HUES6 (cell line): ENCODE measurements at regions not wholly inside any gene's neighbourhood (a gene's known extent, or its start where the extent isn't known, plus 50 kb on each side); places are given as distances from the start of the nearest gene placed in this dataset.

Experiments used
- H3K27ac ChIP-seq: 2 replicates; pipeline ENCODE4 v1.7.0; 2013; ENCODE audit warnings: low read depth, mild to moderate bottlenecking, low read length, inconsistent platforms
- H3K27me3 ChIP-seq: 2 replicates; pipeline ENCODE4 v1.6.1; 2013; ENCODE audit warnings: low read length; ENCODE audit not compliant: control insufficient read depth, insufficient read depth
- H3K36me3 ChIP-seq: 2 replicates; pipeline ENCODE4 v1.6.1; 2013; ENCODE audit warnings: low read length; ENCODE audit not compliant: control insufficient read depth, insufficient read depth
- H3K4me1 ChIP-seq: 2 replicates; pipeline ENCODE4 v1.6.1; 2013; ENCODE audit warnings: low read length; ENCODE audit not compliant: control insufficient read depth, insufficient read depth
- H3K4me3 ChIP-seq: 2 replicates; pipeline ENCODE4 v1.5.1; 2013; ENCODE audit warnings: low read depth, low read length
- H3K9ac ChIP-seq: one replicate; pipeline ENCODE4 v1.6.1; 2013; ENCODE audit warnings: mild to moderate bottlenecking, low read length
- H3K9me3 ChIP-seq: 2 replicates; pipeline ENCODE4 v1.6.1; 2013; ENCODE audit warnings: low read depth, low read length; ENCODE audit not compliant: control insufficient read depth, insufficient read depth

DNA sequence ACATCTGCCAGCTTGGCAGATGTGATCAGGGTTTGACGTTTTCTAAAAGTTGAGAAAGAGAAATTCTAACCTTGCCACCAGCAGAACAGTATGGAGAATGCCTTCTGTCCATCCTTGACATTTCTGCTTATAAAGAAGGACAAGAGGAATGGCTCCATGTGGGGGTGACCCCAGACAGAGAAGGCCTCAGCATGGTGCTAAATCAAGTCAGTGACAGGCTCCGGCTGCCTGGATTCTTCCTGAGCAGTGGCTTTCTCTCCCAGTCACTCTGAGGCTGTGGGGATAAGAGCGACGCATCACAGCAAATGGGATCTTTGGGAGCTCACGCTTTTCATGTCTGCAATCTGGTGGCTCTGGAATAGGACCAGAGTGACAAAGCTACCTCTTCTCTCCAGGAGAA lies 640.2 kb upstream of the CAMK1G start:
- Histone ChIP-seq H3K27ac (no peak overlapping the region), H3K9ac (no peak overlapping the region)

DNA sequence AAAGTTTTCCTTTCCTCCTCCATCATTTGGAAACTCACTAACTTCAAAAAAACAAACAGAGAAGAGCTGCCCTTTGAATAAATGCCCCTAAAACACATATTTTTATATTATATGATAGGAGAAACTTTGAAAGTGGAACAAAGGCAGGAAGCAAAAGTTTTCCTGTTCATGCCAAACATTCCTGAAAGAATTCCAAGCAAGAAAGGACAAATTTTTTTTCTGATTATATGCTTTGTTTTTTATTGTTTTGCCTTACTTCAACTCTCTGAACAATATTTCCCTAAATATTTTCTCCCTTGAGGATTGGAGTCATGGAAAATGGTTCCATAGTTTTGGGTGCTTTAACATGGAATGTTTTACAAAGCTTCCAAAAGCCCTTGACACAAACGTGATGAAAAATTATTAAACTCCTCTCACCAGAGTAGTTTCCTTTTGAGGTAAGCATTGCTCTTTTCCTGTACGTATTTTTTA lies 638.5 kb upstream of the CAMK1G start:
- no peaks in the 10 kb centered on the region for H3K9me3 ChIP-seq
- no peaks in the 10 kb centered on the region for H3K36me3 ChIP-seq
- H3K4me3 ChIP-seq: no peak overlapping the region
- no peak overlapping the region for H3K9ac ChIP-seq
- H3K27ac ChIP-seq: no peak overlapping the region
- H3K4me1 ChIP-seq: no peaks in the 10 kb centered on the region
- no peaks in the 10 kb centered on the region for H3K27me3 ChIP-seq

More for the DNA sequence above, 640.2 kb upstream of the CAMK1G start:
- no peaks in the 10 kb centered on the region for H3K36me3 ChIP-seq
- H3K9me3 ChIP-seq: no peaks in the 10 kb centered on the region
- no peak overlapping the region for H3K4me3 ChIP-seq
- H3K27me3 ChIP-seq: no peaks in the 10 kb centered on the region
- no peaks in the 10 kb centered on the region for H3K4me1 ChIP-seq

DNA sequence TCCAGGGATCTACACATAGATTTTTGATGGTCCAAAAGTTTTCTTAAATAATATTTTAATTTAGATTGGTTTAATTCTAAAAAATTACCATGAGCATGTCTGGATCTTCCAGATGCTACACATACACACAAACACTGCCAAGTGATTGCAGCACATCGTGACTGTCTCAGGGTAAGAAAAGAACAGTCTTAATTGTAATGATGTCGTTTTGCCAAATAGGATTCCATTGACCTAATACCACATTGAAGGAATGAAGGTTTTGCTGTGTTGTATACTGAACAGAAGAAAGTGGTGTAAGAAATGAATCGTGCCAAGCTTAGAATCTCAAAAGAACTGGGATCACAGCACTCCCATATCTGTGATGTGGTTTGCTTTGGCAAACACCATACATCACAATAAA lies 633.3 kb upstream of the CAMK1G start:
- H3K9ac ChIP-seq: no peak overlapping the region
- H3K27ac ChIP-seq: no peak overlapping the region
- H3K4me3 ChIP-seq: no peak overlapping the region
- H3K9me3 ChIP-seq: 0 out of 2 replicates have a peak, but pooled peaks cover 3% of the 10 kb centered on the region
- H3K27me3 ChIP-seq: no peaks in the 10 kb centered on the region
- peaks cover 4% of the 10 kb centered on the region; the same call in 1 of the 2 replicates for H3K4me1 ChIP-seq
- H3K36me3 ChIP-seq: no peaks in the 10 kb centered on the region

DNA sequence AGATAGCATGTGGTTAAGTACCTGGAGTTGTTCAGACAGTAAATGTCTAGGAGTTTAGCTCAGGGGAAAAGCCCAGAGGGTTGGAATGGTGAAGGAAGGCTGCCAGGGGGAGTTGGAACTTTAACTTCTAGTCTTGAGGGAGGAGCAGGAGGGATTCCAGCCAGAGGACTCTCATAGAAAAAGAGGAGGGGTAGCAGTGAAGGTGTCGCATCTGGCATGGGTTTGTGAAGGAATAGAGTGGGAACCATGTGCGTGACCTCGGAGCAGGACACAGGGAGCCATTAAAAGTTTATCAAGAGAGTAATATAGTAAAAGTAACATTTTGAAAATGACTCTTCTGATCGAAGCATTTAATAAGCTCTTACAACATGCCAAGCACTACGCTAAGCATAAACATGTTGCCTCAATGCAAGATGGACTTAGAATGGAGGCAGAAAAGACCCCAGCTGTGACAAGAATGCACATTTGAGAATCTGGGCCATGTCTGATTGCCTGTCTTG lies 632.4 kb upstream of the CAMK1G start:
- no peaks in the 10 kb centered on the region for H3K36me3 ChIP-seq
- H3K27me3 ChIP-seq: no peaks in the 10 kb centered on the region
- no peak overlapping the region for H3K27ac ChIP-seq
- H3K9me3 ChIP-seq: 0 out of 2 replicates have a peak, but pooled peaks cover 3% of the 10 kb centered on the region
- H3K4me1 ChIP-seq: peaks cover 4% of the 10 kb centered on the region; the same call in 1 of the 2 replicates
- no peak overlapping the region for H3K9ac ChIP-seq
- H3K4me3 ChIP-seq: no peak overlapping the region

DNA sequence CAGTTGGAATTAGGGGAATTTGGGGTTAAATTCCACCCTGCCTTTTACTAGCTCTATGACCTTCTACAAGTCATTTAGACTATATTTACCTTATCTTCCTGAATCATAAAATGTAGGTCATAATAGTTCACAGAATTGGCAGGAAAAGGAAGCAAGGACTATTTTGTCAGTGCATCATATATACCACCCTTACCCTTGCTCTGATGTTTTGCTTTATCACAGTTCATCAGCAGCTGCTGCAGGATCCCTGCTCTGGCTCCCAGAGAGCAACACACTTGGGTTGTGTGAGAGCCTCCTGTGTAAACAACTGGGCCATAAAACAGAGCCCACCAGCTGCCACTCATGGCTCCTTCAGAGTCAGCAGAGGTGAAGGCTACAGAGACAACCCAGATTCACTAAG lies 631.6 kb upstream of the CAMK1G start:
- Histone ChIP-seq H3K36me3 (no peaks in the 10 kb centered on the region), H3K9me3 (peaks cover 3% of the 10 kb centered on the region; the same call in 1 of the 2 replicates), H3K27me3 (no peaks in the 10 kb centered on the region), H3K27ac (no peak overlapping the region), H3K4me3 (no peak overlapping the region), H3K9ac (no peak overlapping the region), H3K4me1 (peaks cover 4% of the 10 kb centered on the region; the same call in 1 of the 2 replicates)

DNA sequence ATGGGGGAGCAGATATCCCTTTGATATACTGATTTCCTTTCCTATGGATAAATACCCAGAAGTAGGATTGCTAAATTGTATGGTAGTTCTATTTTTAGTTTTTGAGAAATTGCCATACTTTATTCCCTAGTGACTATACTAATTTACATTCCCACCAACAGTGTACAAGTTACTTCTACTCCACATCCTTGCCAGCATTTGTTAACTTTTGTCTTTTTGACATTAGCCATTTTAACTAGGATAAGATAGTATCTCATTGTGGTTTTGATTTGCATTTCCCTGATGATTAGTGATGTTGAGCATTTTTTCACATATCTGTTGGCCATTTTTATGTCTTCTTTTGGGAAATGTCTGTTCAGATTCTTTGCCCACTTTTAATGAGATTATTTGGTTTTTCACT lies 620.6 kb upstream of the CAMK1G start:
- Histone ChIP-seq H3K9me3 (peaks cover 27% of the 10 kb centered on the region), H3K4me3 (no peak overlapping the region), H3K27me3 (no peaks in the 10 kb centered on the region), H3K9ac (no peak overlapping the region), H3K4me1 (no peaks in the 10 kb centered on the region), H3K27ac (no peak overlapping the region), H3K36me3 (no peaks in the 10 kb centered on the region)

DNA sequence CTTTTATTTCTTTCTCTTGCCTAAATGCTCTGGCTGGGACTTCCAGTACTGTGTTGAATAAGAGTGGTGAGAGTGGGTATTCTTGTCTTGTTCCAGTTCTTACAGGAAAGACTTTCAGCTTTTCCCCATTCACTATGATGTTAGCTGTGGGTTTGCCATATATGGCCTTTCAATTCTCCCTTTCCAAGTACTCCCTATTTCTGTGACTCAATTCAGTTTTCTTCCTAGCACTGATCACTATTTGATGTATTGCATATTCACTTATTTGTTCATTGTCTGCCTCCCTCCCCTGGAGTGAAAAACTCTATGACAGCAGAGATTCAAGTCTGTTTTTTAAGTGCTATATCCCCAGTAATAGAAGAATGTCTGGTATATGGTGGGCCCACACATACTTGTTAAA lies 618.2 kb upstream of the CAMK1G start:
- Histone ChIP-seq H3K27ac (no peak overlapping the region), H3K27me3 (no peaks in the 10 kb centered on the region), H3K4me1 (no peaks in the 10 kb centered on the region), H3K9ac (no peak overlapping the region), H3K4me3 (no peak overlapping the region), H3K9me3 (peaks cover 4% of the 10 kb centered on the region; the same call in 1 of the 2 replicates), H3K36me3 (no peaks in the 10 kb centered on the region)

DNA sequence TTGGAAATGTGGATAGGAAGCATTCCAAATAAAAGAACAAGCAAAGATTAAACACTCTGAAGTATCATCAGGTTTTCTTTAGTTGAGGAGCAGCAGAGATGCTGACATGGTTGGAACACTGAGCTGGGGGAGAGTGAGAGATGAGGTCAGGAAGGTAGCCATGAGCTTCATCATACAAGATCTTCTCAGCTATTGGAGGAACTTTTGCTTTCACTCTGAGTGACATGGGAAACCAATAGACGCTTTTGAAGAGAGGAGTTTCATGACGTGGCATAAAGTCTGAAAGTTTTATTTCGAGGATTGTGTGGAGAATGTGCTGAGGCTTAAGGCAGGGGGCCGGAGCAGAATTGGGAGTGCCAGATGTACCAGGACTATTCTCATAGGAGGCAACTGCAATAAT lies 616.2 kb upstream of the CAMK1G start:
- Histone ChIP-seq H3K9me3 (no peaks in the 10 kb centered on the region), H3K27ac (no peak overlapping the region), H3K27me3 (no peaks in the 10 kb centered on the region), H3K4me3 (no peak overlapping the region), H3K9ac (no peak overlapping the region), H3K36me3 (no peaks in the 10 kb centered on the region), H3K4me1 (no peaks in the 10 kb centered on the region)

DNA sequence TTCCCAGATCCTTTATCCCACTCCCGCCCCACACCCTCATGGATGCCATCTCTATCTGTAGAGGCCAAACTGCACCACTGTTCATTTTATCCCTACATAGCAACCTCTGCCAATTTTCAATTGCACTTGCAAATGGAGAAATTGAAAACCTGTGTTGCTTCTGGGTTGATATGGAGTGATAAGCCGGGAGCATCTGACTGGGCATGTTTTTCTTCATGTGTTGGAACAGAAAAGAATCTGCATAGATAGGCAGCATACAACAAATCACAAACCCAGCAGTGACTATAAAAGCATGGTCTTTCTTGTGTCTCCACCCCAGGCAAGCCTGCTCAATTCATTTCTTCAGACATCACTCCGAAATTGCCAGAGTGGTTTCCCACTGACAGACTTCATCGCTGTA lies 608.8 kb upstream of the CAMK1G start:
- H3K9me3 ChIP-seq: no peaks in the 10 kb centered on the region
- no peak overlapping the region for H3K4me3 ChIP-seq
- no peaks in the 10 kb centered on the region for H3K36me3 ChIP-seq
- H3K27me3 ChIP-seq: no peaks in the 10 kb centered on the region
- H3K27ac ChIP-seq: no peak overlapping the region
- H3K9ac ChIP-seq: no peak overlapping the region
- no peaks in the 10 kb centered on the region for H3K4me1 ChIP-seq

DNA sequence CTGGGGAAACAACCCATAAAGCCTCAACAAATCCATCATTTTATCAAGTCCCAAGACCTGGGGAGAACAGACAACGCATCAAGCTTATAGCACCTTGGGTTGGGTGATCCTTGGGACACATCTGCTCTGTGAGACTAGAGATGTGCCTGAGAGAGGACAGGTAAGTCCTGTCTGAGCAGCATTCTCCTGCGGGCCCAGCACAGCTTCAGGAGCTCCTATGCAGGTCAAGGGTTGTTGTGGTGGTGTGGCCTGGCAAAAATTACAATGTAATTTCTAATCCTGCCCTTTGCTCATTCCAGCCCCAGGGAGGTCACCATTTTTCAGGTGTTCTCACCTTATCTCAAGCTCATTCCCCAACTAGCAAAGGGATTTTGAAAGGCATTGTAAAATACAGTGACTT lies 608.1 kb upstream of the CAMK1G start:
- Histone ChIP-seq H3K27ac (no peak overlapping the region), H3K27me3 (no peaks in the 10 kb centered on the region), H3K9ac (no peak overlapping the region), H3K9me3 (no peaks in the 10 kb centered on the region), H3K4me1 (no peaks in the 10 kb centered on the region), H3K4me3 (no peak overlapping the region), H3K36me3 (no peaks in the 10 kb centered on the region)

DNA sequence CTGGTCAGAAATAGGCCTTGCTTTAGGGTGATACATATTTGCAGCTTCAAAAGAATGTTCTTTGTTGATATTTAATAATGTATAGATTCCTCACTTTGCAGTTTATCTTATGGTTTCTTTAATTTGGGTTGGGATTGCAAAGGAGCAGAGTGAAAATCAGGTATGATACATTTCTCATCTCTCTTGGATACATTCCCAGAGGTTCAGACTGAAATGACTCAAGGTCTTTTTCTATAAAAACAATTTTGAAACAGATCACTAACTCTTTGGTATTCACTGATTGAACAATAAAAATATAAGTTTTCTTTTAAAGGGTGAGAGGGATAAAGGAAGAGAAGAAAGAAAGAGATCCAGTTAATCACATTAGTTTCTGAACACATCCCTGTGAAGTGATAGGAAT lies 606.5 kb upstream of the CAMK1G start:
- H3K36me3 ChIP-seq: no peaks in the 10 kb centered on the region
- no peak overlapping the region for H3K9ac ChIP-seq
- no peaks in the 10 kb centered on the region for H3K4me1 ChIP-seq
- no peaks in the 10 kb centered on the region for H3K9me3 ChIP-seq
- no peak overlapping the region for H3K4me3 ChIP-seq
- H3K27ac ChIP-seq: no peak overlapping the region
- H3K27me3 ChIP-seq: no peaks in the 10 kb centered on the region
